GM18519 (cell line): ENCODE measurements at regions not wholly inside any gene's neighbourhood (a gene's known extent, or its start where the extent isn't known, plus 50 kb on each side); places are given as distances from the start of the nearest gene placed in this dataset.
"Not testable (repeated sequence)": the region's sequence is repeated elsewhere in the genome, so short reads cannot be mapped to it uniquely, and the experiment has no call there.

ENCODE experiments used
- ATAC-seq: cut with Tn5 transposase; IDR thresholded peaks from one replicate; pipeline ENCODE4 v1.9.1; 2021; ENCODE audit warnings: mild to moderate bottlenecking, moderate library complexity; ENCODE audit not compliant: unreplicated experiment, low FRiP score

GRCh38 chr13:89496478-89496877, 1825.3 kb downstream of the SLITRK5 start:
- ATAC-seq = no peak

- ATAC-seq = no peak
Observed at GRCh38 chr13:89497658-89498057, 1826.5 kb downstream of the SLITRK5 start.

- no peak for ATAC-seq
Observed at GRCh38 chr13:89502286-89502685, 1831.1 kb downstream of the SLITRK5 start.

- no peak for ATAC-seq
Observed at GRCh38 chr13:89514534-89515312, 1832.8 kb upstream of the MIR17HG start.

- ATAC-seq = no peak
Observed at GRCh38 chr13:89515948-89516347, 1831.5 kb upstream of the MIR17HG start.

- no peak for ATAC-seq
Observed at GRCh38 chr13:89518289-89519077, 1829.0 kb upstream of the MIR17HG start.

GRCh38 chr13:89520468-89520867, 1827.0 kb upstream of the MIR17HG start:
- ATAC-seq = no peak

GRCh38 chr13:89521672-89522071, 1825.8 kb upstream of the MIR17HG start:
- not testable (repeated sequence) for ATAC-seq

GRCh38 chr13:89541091-89542030, 1806.1 kb upstream of the MIR17HG start:
- no peak for ATAC-seq

- ATAC-seq = no peak
Observed at GRCh38 chr13:89550938-89551337, 1796.5 kb upstream of the MIR17HG start.

- ATAC-seq = no peak
Observed at GRCh38 chr13:89554801-89555200, 1792.7 kb upstream of the MIR17HG start.

- ATAC-seq = no peak
Observed at GRCh38 chr13:89565476-89566100, 1781.9 kb upstream of the MIR17HG start.

GRCh38 chr13:89567025-89567424, 1780.5 kb upstream of the MIR17HG start:
- no peak for ATAC-seq

- no peak for ATAC-seq
Observed at GRCh38 chr13:89568276-89568675, 1779.2 kb upstream of the MIR17HG start.

GRCh38 chr13:89568746-89569145, 1778.7 kb upstream of the MIR17HG start:
- ATAC-seq = no peak

- ATAC-seq = no peak
Observed at GRCh38 chr13:89571676-89572075, 1775.8 kb upstream of the MIR17HG start.

GRCh38 chr13:89574077-89574476, 1773.4 kb upstream of the MIR17HG start:
- ATAC-seq = no peak

- no peak for ATAC-seq
Observed at GRCh38 chr13:89577301-89577700, 1770.2 kb upstream of the MIR17HG start.

GRCh38 chr13:89584058-89584620, 1763.3 kb upstream of the MIR17HG start:
- no peak for ATAC-seq

GRCh38 chr13:89602655-89603054, 1744.8 kb upstream of the MIR17HG start:
- ATAC-seq = no peak
